ENCODE measurements at regions not wholly inside any gene's neighbourhood (a gene's known extent, or its start where the extent isn't known, plus 50 kb on each side); places are given as distances from the start of the nearest gene placed in this dataset.

- TF ChIP-seq, protein P1, sequence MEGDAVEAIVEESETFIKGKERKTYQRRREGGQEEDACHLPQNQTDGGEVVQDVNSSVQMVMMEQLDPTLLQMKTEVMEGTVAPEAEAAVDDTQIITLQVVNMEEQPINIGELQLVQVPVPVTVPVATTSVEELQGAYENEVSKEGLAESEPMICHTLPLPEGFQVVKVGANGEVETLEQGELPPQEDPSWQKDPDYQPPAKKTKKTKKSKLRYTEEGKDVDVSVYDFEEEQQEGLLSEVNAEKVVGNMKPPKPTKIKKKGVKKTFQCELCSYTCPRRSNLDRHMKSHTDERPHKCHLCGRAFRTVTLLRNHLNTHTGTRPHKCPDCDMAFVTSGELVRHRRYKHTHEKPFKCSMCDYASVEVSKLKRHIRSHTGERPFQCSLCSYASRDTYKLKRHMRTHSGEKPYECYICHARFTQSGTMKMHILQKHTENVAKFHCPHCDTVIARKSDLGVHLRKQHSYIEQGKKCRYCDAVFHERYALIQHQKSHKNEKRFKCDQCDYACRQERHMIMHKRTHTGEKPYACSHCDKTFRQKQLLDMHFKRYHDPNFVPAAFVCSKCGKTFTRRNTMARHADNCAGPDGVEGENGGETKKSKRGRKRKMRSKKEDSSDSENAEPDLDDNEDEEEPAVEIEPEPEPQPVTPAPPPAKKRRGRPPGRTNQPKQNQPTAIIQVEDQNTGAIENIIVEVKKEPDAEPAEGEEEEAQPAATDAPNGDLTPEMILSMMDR (IDR thresholded peaks at IDR 0.05; ENCODE audit: poor library complexity) = no peak
- TF ChIP-seq EZH2phosphoT487 (IDR thresholded peaks at IDR 0.05; ENCODE audit: low read depth, severe bottlenecking, unreplicated experiment) = no peak
These were observed 260.7 kb downstream of the MAF start for GRCh38 chr16:79339863-79340262.
